22Rv1 (cell line): ENCODE measurements at regions not wholly inside any gene's neighbourhood (a gene's known extent, or its start where the extent isn't known, plus 50 kb on each side); places are given as distances from the start of the nearest gene placed in this dataset.

Source experiments
- CTCF ChIP-seq: fragments of 450-650 bp; IDR thresholded peaks from 2 replicates; pipeline ENCODE4 v1.5.1; 2017; ENCODE audit warnings: mild to moderate bottlenecking
- ZFX ChIP-seq: fragments of 450-650 bp; IDR thresholded peaks from 2 replicates; pipeline ENCODE4 v1.6.1; 2017; ENCODE audit warnings: antibody characterized with exemption, borderline replicate concordance

GRCh38 chr3:36197151-36197550 lies 183.2 kb upstream of the STAC start:
- no peak for TF ChIP-seq CTCF
- no peak for TF ChIP-seq ZFX
